Breast epithelium (tissue), 4 donors: ENCODE measurements at regions not wholly inside any gene's neighbourhood (a gene's known extent, or its start where the extent isn't known, plus 50 kb on each side); places are given as distances from the start of the nearest gene placed in this dataset.

Source experiments
- DNase-seq, 2 donors: peaks; one replicate each; pipeline ENCODE4 v3.0.0-alpha.2; 2019; ENCODE audit warnings: low spot score in 2 of 2
- H3K27ac ChIP-seq, 2 donors: fragments of 200-600 bp; sonication (generic) in 1 of 2; one replicate each; pipeline ENCODE4 v1.5.1; 2016 to 2019; ENCODE audit warnings: mild to moderate bottlenecking in 1 of 2
- H3K27me3 ChIP-seq, 2 donors: fragments of 200-600 bp; sonication (generic) in 1 of 2; one replicate each; pipeline versions ENCODE4 v1.5.1 to v1.6.0; 2017 to 2019; ENCODE audit warnings: control low read depth in 1 of 2, mild to moderate bottlenecking in 1 of 2
- H3K36me3 ChIP-seq: fragments of 200-600 bp; one replicate; pipeline ENCODE4 v1.5.1; 2019
- H3K4me1 ChIP-seq, 2 donors: fragments of 200-600 bp; sonication (generic); one replicate each; pipeline ENCODE4 v1.5.1; 2016 to 2019; ENCODE audit warnings: control low read depth in 1 of 2
- H3K4me3 ChIP-seq, 3 donors: fragments of 200-600 bp; sonication (generic); 1 replicate in 2 of 3; 2 replicates in 1 of 3; pipeline ENCODE4 v1.5.1; 2016 to 2019; ENCODE audit warnings: mild to moderate bottlenecking in 3 of 3, moderate library complexity in 2 of 3
- H3K9me3 ChIP-seq, 2 donors: fragments of 200-600 bp; sonication (generic) in 1 of 2; one replicate each; pipeline ENCODE4 v1.5.1; 2016 to 2019; ENCODE audit warnings: control low read depth in 1 of 2
- CTCF ChIP-seq, 3 donors: fragments of 450-650 bp; IDR thresholded peaks; one replicate each; pipeline ENCODE4 v1.5.1; 2016 to 2017; ENCODE audit warnings: antibody characterized with exemption in 3 of 3, mild to moderate bottlenecking in 3 of 3, moderate library complexity in 3 of 3
- POLR2A ChIP-seq: fragments of 450-650 bp; IDR thresholded peaks from one replicate; pipeline ENCODE4 v1.6.1; 2016; ENCODE audit warnings: antibody characterized with exemption, mild to moderate bottlenecking, moderate library complexity
- POLR2AphosphoS5 ChIP-seq, 3 donors: sonication (generic); formaldehyde crosslinking; IDR thresholded peaks; one replicate each; pipeline ENCODE4 v1.6.1; 2017; ENCODE audit warnings: antibody characterized with exemption in 3 of 3
- intact Hi-C: fragments of 100-400 bp; cut with DNase I; formaldehyde crosslinking; loops from one replicate; pipeline ENCODE4 v1.15.1; 2023; ENCODE audit warnings: low total_unique reads

GRCh38 chr2:162932416-162932815 lies 93.8 kb upstream of the KCNH7 start:
- Histone ChIP-seq H3K4me1 (no peaks in the 10 kb centered on the region), H3K4me3 (no peak overlapping the region), H3K27me3 (no peaks in the 10 kb centered on the region), H3K36me3 (no peaks in the 10 kb centered on the region), H3K9me3 (peaks cover 0 to 10% of the 10 kb centered on the region in 2 donors), H3K27ac (no peak overlapping the region)
- DNase-seq, result no peak
- TF ChIP-seq POLR2A (no peak), CTCF (IDR thresholded peaks at IDR 0.05) (no peak), POLR2AphosphoS5 (IDR thresholded peaks at IDR 0.05) (no peak)
- intact Hi-C loops, result no loop called here

- Histone ChIP-seq H3K4me1 (no peaks in the 10 kb centered on the region), H3K36me3 (no peaks in the 10 kb centered on the region), H3K9me3 (peaks cover 0 to 10% of the 10 kb centered on the region in 2 donors), H3K4me3 (no peak overlapping the region), H3K27ac (no peak overlapping the region), H3K27me3 (no peaks in the 10 kb centered on the region)
- no peak for DNase-seq
- intact Hi-C loops, result no loop called here
- no peak for TF ChIP-seq POLR2AphosphoS5 (IDR thresholded peaks at IDR 0.05)
- no peak for TF ChIP-seq CTCF (IDR thresholded peaks at IDR 0.05)
- no peak for TF ChIP-seq POLR2A
Observed at GRCh38 chr2:162929571-162929970, 91.0 kb upstream of the KCNH7 start.

GRCh38 chr2:162928356-162928755 lies 89.8 kb upstream of the KCNH7 start:
- H3K27ac ChIP-seq, result no peak overlapping the region
- no peaks in the 10 kb centered on the region for H3K36me3 ChIP-seq
- H3K27me3 ChIP-seq, result no peaks in the 10 kb centered on the region
- DNase-seq, result no peak
- no peaks in the 10 kb centered on the region for H3K4me1 ChIP-seq
- H3K4me3 ChIP-seq, result no peak overlapping the region
- no peak for TF ChIP-seq POLR2A
- no peak for TF ChIP-seq CTCF (IDR thresholded peaks at IDR 0.05)
- no peak for TF ChIP-seq POLR2AphosphoS5 (IDR thresholded peaks at IDR 0.05)
- no peaks in the 10 kb centered on the region for H3K9me3 ChIP-seq
- intact Hi-C loops, result no loop called here

GRCh38 chr2:162926907-162927306 lies 88.3 kb upstream of the KCNH7 start:
- H3K4me3 ChIP-seq, result no peak overlapping the region
- intact Hi-C loops, result no loop called here
- H3K9me3 ChIP-seq, result no peaks in the 10 kb centered on the region
- H3K4me1 ChIP-seq, result no peaks in the 10 kb centered on the region
- no peak overlapping the region for H3K27ac ChIP-seq
- no peak for TF ChIP-seq CTCF (IDR thresholded peaks at IDR 0.05)
- TF ChIP-seq POLR2AphosphoS5 (IDR thresholded peaks at IDR 0.05), result no peak
- no peak for TF ChIP-seq POLR2A
- DNase-seq, result no peak
- H3K36me3 ChIP-seq, result no peaks in the 10 kb centered on the region
- H3K27me3 ChIP-seq, result no peaks in the 10 kb centered on the region

GRCh38 chr2:162926501-162926900 lies 87.9 kb upstream of the KCNH7 start:
- Histone ChIP-seq H3K36me3 (no peaks in the 10 kb centered on the region), H3K9me3 (no peaks in the 10 kb centered on the region), H3K27ac (no peak overlapping the region), H3K4me3 (no peak overlapping the region), H3K27me3 (no peaks in the 10 kb centered on the region), H3K4me1 (no peaks in the 10 kb centered on the region)
- TF ChIP-seq POLR2AphosphoS5 (IDR thresholded peaks at IDR 0.05) (no peak), CTCF (IDR thresholded peaks at IDR 0.05) (no peak), POLR2A (no peak)
- peak in 1 of 2 donors; percentile 29 for DNase-seq
- intact Hi-C loops, result no loop called here
